GM18505 (cell line): ENCODE measurements at regions not wholly inside any gene's neighbourhood (a gene's known extent, or its start where the extent isn't known, plus 50 kb on each side); places are given as distances from the start of the nearest gene placed in this dataset.
"Not testable (repeated sequence)": the region's sequence is repeated elsewhere in the genome, so short reads cannot be mapped to it uniquely, and the experiment has no call there.

ENCODE experiments used
- ATAC-seq: cut with Tn5 transposase; IDR thresholded peaks from one replicate; pipeline ENCODE4 v1.9.1; 2021; ENCODE audit not compliant: unreplicated experiment
- POLR2A ChIP-seq: IDR thresholded peaks from 4 replicates; pipeline ENCODE4 v1.6.1; 2011; ENCODE audit warnings: borderline replicate concordance; ENCODE audit not compliant: insufficient read depth, insufficient read length; ENCODE audit errors: extremely low read depth

DNA sequence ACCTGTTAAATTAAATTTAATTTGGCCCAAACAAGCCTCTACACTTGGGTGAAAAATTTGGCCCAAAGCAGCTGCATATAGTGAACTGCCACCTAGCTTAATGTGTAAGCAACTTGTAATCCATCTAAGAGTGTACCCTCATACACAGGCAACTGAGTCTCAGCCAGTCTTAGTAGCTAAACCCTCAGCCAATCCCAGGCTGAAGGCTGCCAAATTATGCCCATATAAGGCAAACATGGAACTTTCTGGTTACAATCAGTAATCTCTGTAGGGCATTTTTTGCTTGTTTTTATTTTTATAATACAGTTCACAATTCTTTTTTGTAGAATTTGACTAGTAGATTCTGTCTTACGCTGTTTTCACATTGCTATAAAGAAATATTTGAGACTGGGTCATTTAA lies 958.7 kb downstream of the FSCB start:
- ATAC-seq: no peak
- TF ChIP-seq POLR2A: no peak

DNA sequence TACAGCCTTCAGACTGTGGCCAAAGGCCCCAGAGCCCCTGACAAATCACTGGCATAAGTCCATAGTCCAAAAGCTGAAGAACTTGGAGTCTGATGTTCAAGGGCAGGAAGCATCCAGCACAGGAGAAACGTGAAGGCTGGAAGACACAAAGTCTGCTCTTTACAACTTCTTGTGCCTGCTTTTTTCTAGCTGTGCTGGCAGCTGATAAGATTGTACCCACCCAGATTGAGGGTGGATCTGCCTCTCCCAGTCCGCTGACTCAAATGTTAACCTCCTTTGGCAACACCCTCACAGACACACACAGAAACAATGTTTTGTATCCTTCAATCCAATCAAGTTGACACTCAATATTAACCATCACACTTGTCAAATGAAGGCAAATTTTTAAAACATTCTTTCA lies 959.5 kb downstream of the FSCB start:
- ATAC-seq: not testable (repeated sequence)

GRCh38 chr14:43541356-43541755 lies 965.7 kb downstream of the FSCB start:
- ATAC-seq: no peak
- no peak for TF ChIP-seq POLR2A

DNA sequence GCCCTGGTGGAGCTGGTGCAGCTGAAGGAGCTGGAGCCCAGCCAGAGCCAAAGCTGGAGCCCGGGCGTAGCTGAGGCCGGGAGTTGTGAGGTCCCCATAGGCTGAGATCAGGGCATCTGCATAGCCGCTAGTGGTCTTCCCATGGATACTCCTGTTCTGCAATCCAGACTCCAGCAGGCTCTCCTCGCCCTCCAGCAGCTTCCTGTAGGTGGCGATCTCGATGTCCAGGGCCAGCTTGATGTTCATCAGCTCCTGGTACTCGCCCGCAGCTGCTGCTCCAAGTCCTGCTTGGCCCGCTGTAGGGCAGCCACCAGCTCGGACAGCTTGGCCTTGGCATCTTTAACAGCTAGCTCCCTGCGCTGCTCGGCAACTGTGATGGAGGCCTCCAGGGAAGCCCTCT lies 966.1 kb downstream of the FSCB start:
- no peak for ATAC-seq
- TF ChIP-seq POLR2A: no peak

DNA sequence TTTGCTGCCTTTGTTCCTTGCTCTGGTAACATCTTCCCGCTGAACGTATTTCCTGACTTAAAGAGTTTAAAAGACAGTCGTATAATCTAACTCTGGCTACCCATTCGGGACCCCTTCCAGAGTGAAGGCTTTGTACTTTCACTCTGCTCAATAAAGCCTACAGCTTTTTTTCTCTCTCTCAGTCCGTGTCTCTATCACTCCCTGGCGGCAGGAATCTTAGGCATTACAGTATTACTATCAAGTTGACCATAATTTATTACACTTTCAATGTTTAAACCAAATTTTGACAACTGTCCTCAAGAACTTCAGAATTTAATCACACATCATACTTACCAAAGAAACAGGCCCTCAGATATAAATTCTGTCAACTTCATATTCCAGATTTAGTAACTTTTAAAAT lies 967.9 kb downstream of the FSCB start:
- no peak for TF ChIP-seq POLR2A
- ATAC-seq: no peak

GRCh38 chr14:43535231-43535838 lies 971.7 kb downstream of the FSCB start:
- no peak for TF ChIP-seq POLR2A
- ATAC-seq: no peak

GRCh38 chr14:43532825-43533416 lies 974.2 kb downstream of the FSCB start:
- TF ChIP-seq POLR2A: no peak

DNA sequence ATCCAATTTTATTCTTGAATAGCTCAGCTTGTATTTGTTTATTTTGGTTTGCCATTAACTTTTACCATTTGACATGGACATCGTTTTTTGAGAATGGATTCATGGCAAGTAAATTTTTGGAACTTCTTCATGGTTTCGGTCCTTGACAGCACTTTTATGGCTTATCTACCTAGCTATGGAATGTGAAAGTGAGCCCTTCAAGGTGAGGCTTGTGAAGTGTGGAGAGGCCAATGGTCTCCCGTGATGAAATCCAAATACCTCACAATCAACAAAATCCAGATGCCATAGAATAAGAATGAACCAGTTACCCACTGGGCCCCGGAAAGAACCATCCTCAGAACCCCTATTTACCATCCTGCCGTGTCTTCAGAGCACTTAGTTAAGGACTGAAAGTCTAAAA lies 978.8 kb downstream of the FSCB start:
- no peak for TF ChIP-seq POLR2A
- ATAC-seq: no peak

More at GRCh38 chr14:43532825-43533416, 974.2 kb downstream of the FSCB start:
- no peak for ATAC-seq

- ATAC-seq: no peak
- TF ChIP-seq POLR2A: no peak
Measured at GRCh38 chr14:43525658-43526057, 981.4 kb downstream of the FSCB start.

GRCh38 chr14:43522901-43523300 lies 984.2 kb downstream of the FSCB start:
- no peak for ATAC-seq
- no peak for TF ChIP-seq POLR2A

GRCh38 chr14:43522191-43522590 lies 984.9 kb downstream of the FSCB start:
- ATAC-seq: no peak
- no peak for TF ChIP-seq POLR2A

DNA sequence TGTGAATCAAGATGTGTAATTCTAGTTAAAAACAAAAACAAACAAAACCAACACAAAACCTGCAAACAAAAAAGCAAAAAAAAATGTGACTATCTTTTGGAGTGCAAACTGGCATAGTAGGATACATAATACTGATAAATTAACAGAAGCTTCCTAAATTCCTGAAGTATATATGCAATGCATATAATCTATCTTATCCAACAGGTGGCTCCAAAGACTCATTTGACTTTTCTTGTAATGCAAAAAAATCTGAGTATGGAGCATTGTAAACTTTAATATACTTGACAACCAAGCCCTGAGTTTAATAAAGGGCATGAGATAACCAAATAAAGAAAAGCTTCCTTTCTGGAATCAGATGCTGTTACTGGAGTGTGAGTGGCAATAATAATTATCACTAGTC lies 1003.6 kb downstream of the FSCB start:
- no peak for ATAC-seq
- TF ChIP-seq POLR2A: no peak

DNA sequence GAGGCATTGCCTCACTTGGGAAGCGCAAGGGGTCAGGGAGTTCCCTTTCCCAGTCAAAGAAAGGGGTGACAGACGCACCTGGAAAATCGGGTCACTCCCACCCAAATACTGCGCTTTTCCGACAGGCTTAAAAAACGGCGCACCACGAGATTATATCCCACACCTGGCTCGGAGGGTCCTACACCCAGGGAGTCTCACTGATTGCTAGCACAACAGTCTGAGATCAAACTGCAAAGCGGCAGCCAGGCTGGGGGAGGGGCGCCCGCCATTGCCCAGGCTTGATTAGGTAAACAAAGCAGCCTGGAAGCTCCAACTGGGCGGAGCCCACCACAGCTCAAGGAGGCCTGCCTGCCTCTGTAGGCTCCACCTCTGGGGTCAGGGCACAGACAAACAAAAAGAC lies 1014.7 kb downstream of the FSCB start:
- not testable (repeated sequence) for ATAC-seq

DNA sequence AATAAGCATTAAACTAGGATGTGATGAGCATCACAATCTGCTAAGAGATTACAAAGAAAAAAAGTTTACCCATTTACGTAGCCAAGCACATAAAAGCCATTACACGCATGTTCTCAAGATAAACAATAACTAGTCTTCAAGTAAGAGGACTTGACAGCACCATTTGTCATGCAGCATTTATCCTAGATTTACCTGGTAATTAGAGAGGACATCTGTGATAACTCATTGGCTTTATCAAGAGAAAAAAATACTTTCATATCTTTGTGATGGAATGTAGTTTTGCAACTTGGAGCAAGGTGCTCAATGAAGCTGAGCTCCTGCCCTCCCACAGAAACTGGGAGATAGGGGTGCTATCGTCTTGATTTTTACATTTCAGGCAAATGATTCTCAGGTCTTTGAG lies 1023.7 kb downstream of the FSCB start:
- no peak for ATAC-seq
- no peak for TF ChIP-seq POLR2A

DNA sequence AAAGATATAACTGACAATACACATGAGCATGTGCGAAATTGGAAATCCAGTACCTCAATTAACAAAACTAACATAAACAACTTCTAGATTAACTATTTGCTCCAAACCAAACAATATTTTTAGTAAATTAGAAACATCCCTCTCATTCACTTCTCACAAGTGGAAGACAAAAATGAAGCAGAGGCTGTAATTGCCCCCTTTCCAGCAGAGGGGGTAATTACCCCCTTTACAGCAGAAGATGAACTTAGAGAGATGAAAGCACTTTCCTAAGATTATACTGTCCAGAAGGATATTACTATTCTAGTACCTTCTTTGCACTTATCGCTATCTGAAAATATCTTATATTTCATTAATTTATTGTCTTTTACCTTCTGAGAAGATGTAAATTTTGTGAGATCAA lies 1025.2 kb downstream of the FSCB start:
- TF ChIP-seq POLR2A: no peak
- no peak for ATAC-seq
